ENCODE measurements at regions not wholly inside any gene's neighbourhood (a gene's known extent, or its start where the extent isn't known, plus 50 kb on each side); places are given as distances from the start of the nearest gene placed in this dataset.

- TF ChIP-seq REST (IDR thresholded peaks at IDR 0.05; ENCODE audit: insufficient read depth in 1 of 2, low read depth in 2 of 2, low read length in 2 of 2) (no peak), POLR2AphosphoS5 (IDR thresholded peaks at IDR 0.05; ENCODE audit: low read depth, low read length) (no peak), SIN3A (IDR thresholded peaks at IDR 0.05; ENCODE audit: borderline replicate concordance, insufficient read depth, low read length) (no peak), TAF1 (IDR thresholded peaks at IDR 0.05; ENCODE audit: borderline replicate concordance, insufficient read depth, low read length) (no peak), FOXP2 (optimal IDR thresholded peaks at IDR 0.05; ENCODE audit: borderline replicate concordance, extremely low read depth, extremely low read length, insufficient read depth) (no peak)
Measured at GRCh38 chr15:96123630-96124187, 206.8 kb upstream of the NR2F2 start.

Measured in PFSK-1 (cell line).